ENCODE measurements at regions not wholly inside any gene's neighbourhood (a gene's known extent, or its start where the extent isn't known, plus 50 kb on each side); places are given as distances from the start of the nearest gene placed in this dataset.

DNA sequence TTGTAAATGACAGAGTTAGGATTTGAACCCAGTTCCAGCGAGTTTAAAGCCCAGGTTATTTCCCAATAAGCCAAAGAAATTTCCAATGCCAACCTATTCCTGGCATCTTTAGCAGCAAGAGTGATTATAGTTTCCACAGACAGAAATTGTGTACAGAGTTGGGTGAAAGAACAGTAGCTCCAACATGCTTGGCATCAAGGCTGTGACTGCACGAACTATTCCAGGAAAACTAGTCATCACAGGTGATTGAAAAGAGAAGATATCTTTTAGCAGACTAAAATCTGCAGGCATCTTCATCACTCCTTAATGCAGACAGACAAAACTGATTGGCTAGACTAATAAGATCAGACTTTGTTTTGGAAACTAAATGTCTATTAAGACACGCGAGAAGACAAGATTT is 262.7 kb upstream of the PLEKHG7 start:
- 97% methylated on average over 4 of the region's 4 CpGs for WGBS (ENCODE audit: insufficient coverage, insufficient replicate concordance, low lambda C conversion rate, missing lambda C conversion rate)
- Histone ChIP-seq H3K27ac (ENCODE audit: control insufficient read depth, insufficient read depth) (no peak overlapping the region), H3K36me3 (ENCODE audit: control insufficient read depth in 2 of 2, insufficient read depth in 2 of 2, low read length in 1 of 2) (no peaks in the 10 kb centered on the region), H3K9ac (ENCODE audit: control insufficient read depth, insufficient read depth, low read length) (no peak overlapping the region), H3K4me1 (ENCODE audit: control insufficient read depth, insufficient read depth, low read length) (peaks cover 58% of the 10 kb centered on the region), H3K9me3 (replicated peaks; ENCODE audit: control insufficient read depth, insufficient read depth, low read length) (peaks cover 7% of the 10 kb centered on the region; the same call in 2 of the 3 replicates), H3K4me3 (no peak overlapping the region), H3K79me2 (ENCODE audit: control insufficient read depth, insufficient read depth, low read length) (no peaks in the 10 kb centered on the region), H2AFZ (ENCODE audit: control insufficient read depth, low read depth, low read length) (no peak overlapping the region), H4K20me1 (ENCODE audit: control insufficient read depth, insufficient read depth) (no peaks in the 10 kb centered on the region), H3K4me2 (ENCODE audit: control insufficient read depth, insufficient read depth) (no peak overlapping the region), H3K27me3 (replicated peaks in 1 of 2; ENCODE audit: control insufficient read depth in 2 of 2, insufficient read depth in 2 of 2, low read length in 1 of 2) (no peaks in the 10 kb centered on the region)
- in situ Hi-C loops (cut with MboI) (no loop called here), intact Hi-C loops (cut with micrococcal nuclease; ENCODE audit: unreplicated experiment) (no loop called here)
- BruUV-seq (replicated peaks): no TSS peak
- ChIA-PET POLR2A (interaction anchor here (0.8 to 1.9 kb wide), 3 partner anchors 9 to 26 kb away, joined by 3 to 5 read pairs (median 3); no protein-coding TSS in a partner anchor), CTCF (interaction anchor here (1.0 kb wide), 1 partner anchor 9 kb away, joined by 3 read pairs; no protein-coding TSS in a partner anchor), SMC1A (ENCODE audit: uncharacterized antibody, unreplicated experiment) (interaction anchor here (1.0 to 10.0 kb wide), 8 partner anchors 7 to 76 kb away, joined by 3 to 117 read pairs (median 6); no protein-coding TSS in a partner anchor), RAD21 (ENCODE audit: unreplicated experiment) (interaction anchor here (1.3 to 2.7 kb wide), 4 partner anchors 30 to 129 kb away, joined by 3 to 6 read pairs (median 4); no protein-coding TSS in a partner anchor)
- ATAC-seq: no peak
- FAIRE-seq: no peak
- no peak for DNase-seq (ENCODE audit: low read depth, low spot score)
- TF ChIP-seq, protein P1, sequence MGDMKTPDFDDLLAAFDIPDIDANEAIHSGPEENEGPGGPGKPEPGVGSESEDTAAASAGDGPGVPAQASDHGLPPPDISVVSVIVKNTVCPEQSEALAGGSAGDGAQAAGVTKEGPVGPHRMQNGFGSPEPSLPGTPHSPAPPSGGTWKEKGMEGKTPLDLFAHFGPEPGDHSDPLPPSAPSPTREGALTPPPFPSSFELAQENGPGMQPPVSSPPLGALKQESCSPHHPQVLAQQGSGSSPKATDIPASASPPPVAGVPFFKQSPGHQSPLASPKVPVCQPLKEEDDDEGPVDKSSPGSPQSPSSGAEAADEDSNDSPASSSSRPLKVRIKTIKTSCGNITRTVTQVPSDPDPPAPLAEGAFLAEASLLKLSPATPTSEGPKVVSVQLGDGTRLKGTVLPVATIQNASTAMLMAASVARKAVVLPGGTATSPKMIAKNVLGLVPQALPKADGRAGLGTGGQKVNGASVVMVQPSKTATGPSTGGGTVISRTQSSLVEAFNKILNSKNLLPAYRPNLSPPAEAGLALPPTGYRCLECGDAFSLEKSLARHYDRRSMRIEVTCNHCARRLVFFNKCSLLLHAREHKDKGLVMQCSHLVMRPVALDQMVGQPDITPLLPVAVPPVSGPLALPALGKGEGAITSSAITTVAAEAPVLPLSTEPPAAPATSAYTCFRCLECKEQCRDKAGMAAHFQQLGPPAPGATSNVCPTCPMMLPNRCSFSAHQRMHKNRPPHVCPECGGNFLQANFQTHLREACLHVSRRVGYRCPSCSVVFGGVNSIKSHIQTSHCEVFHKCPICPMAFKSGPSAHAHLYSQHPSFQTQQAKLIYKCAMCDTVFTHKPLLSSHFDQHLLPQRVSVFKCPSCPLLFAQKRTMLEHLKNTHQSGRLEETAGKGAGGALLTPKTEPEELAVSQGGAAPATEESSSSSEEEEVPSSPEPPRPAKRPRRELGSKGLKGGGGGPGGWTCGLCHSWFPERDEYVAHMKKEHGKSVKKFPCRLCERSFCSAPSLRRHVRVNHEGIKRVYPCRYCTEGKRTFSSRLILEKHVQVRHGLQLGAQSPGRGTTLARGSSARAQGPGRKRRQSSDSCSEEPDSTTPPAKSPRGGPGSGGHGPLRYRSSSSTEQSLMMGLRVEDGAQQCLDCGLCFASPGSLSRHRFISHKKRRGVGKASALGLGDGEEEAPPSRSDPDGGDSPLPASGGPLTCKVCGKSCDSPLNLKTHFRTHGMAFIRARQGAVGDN (IDR thresholded peaks at IDR 0.05): no peak

Measured in GM12878 (cell line).